Stimulated activated CD8-positive, alpha-beta memory T cell treated with anti-CD3 and anti-CD28 coated beads, Interleukin-15, amount 100 ng/mL, for 48 hours (primary cell): ENCODE measurements at regions not wholly inside any gene's neighbourhood (a gene's known extent, or its start where the extent isn't known, plus 50 kb on each side); places are given as distances from the start of the nearest gene placed in this dataset.
"Not testable (repeated sequence)": the region's sequence is repeated elsewhere in the genome, so short reads cannot be mapped to it uniquely, and the experiment has no call there.

Source experiments
- DNase-seq, 2 donors: peaks; one replicate each; pipeline ENCODE4 v3.0.0-alpha.2; 2020; ENCODE audit warnings: low read depth in 2 of 2

DNA sequence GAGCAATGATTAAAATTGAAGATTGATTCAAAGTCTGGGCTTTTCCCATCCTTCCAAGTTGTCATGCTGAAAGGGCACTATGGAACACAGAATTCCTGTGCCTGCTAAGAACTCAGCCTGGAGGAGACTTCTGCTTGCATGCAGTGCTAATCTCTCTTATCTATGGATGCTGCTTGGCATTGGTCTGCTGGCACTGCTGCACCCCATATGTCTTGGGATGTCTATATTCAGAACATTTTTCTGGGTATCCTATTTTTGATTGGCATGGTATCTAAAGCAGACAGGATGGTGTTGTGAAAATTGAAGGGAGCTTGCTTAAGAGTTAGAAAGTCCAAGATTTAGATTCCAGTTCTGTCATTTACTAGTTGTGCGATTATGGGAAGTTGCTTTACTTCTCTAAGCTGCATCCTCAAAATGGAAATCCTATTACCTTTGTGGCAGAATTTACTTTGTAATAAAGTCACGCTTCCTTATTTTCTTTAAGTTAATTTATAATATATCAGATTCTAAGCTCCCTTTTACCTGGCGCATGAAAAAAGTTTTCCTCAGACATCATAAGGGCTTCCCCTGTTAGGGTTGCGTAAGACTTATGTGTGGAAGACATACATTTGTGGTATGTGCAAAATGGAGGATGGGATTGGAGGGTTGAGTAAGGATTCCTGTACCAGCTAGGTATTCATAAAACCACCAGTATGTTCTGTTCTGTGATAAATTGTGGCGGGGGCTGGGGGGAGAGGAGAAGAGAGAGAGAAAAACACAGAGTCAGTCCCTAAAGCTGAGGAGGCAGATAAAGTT lies 254.0 kb downstream of the DMAC1 start:
- no peak for DNase-seq

DNA sequence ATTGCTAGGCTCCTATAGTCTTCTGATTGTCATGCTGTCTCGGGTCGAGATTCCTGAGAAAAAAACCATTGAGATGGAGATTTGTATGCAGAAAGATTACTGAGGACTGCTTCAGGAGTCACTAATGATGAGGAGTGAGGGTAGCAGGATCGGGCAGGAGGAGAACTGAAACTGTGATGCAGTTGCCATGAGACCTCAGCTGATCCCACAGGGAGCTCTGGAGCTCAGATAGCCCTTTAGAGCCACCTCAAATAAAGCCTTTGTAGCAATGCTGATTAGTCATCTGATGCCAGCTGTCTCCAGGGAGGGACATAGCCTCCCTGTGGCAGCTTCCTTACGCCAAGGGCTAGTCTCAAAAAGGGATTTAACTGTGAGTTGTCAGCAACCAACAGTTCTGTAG lies 256.9 kb downstream of the DMAC1 start:
- no peak for DNase-seq

DNA sequence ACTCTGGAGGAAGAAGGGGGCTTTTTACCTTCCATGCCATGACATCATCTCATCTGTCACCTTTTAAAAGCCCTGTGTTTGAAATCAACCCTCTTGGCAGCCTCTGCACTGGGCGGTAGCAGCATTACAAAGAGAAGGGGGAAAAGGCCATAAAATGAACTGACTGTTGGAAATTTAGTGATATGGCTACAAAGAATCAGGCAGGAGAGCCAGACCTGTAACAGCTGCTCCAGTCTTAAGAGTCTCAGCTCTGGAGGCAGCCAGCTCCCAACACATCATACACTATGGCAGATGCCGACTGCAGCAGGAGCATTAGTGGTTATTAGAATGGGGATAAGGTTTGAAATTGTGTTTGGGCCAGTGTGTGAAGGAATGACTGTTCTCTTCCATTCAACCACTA lies 257.5 kb downstream of the DMAC1 start:
- DNase-seq, result no peak

DNA sequence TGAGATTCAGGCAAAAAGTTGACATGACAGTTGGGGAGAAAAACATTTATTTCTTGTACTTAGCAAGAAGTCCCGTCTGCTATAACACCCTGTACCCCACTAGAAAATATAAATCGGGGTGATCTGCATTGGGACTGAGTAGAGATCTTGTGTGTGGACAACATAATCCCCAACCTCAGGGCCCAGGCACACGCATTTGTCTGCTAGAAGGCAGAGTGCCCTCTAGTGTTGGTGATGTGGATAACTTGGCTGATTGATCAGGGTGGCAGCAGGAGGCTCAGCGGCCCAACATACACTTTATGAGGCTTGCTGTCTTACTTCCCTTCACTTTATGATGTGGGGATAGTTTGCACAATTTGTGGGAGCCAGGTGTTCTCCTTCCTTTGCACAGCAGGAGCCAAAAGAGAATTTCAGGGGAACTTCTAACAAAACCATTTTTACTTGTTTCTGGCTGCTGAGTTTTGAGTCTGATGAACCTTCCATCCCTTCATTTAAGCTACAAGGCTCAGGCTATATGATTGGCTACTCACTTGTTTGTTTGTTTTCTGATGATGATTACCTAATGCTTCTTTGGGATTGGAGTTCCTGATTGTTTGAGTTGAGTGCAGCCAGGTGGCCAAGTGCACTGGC lies 263.2 kb downstream of the DMAC1 start:
- no peak for DNase-seq

DNA sequence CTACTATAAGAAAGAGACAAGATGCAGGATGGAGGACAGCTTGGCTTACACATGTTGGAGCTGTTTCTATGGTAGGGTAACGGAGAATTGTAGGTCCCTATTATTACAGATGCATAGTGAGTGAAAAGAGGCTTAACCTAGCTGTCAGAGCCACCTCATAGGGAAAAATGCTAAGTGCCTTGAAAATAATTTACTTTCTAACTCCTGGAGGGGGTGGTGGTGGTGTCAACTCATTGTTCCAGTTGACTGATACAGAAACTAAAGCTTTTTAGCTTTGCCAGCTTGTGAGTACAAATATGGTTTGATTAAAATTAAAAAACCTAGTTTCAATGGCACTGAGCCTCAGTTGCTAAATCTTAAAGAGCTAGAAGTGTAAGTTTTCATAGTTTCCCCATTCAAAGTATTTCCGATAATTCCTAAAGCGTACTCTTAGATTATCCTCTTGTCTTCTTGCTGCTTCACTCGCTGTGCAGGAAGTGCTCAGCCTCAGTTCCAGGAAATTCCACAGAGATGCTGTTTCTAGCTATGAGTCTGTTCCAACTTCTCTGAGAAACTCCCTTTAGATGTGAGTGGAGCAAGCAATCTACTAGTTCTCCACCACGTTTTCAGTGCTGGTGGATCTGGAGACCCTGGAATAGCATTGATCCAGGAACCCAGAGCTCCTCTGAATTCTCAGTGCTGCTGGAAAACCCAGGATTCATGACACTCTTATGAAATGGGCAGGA lies 265.2 kb downstream of the DMAC1 start:
- no peak for DNase-seq

DNA sequence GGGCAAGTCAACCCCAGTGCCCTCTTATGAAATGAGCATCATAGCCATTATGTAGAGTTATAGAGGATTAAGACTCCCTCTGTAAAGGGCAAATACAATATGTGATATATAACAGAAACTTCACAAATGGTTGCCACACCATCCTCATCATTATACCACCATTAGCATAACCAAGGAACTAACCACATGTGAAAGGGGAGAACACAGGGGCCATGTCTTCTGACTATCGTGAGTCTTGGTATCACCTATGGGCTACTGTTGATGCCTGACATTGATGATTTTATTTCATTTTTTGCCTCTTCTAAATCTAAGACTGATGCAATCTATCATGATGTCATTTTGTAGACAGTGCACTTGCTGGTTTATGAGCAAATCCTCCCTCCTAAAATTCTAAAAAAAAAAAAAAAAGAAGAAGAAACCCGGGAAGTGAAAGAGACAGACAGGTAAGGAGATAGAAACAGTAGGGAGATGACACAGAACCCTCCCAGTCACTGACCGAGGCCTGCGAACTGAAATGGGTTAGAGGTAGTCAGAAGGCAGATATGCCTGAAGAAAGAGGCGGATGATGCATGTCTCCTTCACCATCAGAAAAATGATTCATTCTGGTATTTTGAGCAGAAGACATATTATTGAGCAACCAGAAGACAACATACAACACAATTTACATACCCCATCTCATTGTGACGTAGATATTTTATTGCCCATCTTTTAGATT lies 266.0 kb downstream of the DMAC1 start:
- peak in 1 of 2 donors; percentile 32 for DNase-seq

DNA sequence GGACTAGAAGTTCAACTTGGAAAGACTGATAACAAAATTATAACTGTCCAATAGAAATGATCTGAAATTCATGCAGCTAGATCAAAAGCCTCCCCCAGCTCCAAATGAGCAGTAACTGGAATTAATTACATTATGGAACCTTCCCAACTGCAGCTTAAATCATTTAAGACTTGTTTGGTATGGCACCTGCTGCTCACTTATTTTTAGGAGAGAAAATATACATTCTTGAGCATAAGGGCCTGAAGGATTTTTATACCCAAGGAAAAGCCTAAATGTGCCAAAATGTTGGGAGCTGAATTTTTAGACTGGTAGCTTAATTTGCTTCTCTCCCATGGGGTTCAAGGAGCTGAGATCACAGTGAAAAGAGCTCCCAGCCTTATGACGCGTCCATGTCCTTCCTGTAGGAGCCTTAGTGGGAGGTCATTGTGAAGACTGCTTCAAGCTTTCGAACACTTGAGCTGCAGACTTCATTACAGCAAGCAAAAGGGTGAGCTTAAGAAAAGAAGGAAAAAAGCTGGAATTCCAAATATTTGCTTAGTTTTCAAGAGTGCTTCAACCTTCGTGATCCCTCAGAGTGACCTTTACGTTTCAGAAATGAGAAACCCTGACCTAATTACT lies 276.0 kb downstream of the DMAC1 start:
- no peak for DNase-seq

DNA sequence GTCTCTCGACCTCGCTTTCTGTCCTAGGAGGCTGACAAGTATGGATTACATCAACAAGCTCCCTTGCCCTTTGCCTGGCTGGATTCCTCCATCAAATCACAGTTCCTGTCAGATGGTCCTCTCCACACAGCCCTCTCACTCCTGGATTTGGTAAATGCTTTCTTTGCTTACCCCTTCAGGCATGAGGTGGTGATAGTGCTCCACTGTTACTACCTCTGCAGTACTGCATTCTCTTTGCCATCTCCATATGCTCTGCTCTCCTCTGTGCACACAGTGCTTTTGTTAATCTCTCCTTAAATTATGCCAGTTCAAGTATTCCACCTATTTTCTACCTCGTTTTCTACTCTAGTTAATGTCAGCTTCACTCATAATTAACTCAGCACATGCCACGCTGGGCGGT lies 279.2 kb downstream of the DMAC1 start:
- DNase-seq, result no peak

DNA sequence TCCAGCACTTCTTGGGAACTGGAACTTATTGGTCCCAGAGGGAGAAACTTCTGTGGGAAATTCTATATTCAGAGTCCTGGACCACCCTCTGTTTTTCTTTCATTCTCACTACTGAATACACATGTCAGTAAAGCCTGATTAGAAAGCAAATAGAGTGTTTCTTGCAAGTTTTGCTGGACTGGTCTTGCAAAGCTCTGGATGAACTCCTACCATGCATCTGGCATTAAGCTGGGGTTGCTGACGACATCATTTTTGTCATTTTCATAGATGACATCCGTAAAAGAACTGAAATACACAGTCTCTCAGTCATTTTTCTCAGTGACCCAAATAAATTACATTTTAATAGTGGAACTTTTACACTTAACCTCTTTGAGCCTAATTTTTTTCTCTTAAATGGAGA lies 283.2 kb downstream of the DMAC1 start:
- DNase-seq, result no peak

DNA sequence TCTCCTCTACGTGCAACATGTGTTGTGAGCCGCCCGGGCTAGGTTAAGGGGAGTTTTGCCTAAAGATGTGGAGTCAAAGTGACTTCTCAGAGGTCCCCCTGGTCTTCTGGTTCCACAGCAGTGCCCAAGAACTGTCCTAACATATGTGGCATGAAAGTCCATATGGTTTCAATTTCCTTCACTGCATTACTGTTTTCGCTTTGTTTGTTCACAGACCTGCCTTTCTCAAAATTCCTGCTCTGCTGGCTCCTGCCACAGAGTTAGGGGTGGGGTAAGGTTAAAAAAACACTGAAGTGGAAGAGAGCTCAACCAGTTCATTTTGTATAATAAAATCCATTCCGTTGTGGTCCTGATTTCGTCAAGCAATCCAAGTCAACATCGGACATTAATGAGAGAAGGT lies 289.4 kb downstream of the DMAC1 start:
- no peak for DNase-seq

DNA sequence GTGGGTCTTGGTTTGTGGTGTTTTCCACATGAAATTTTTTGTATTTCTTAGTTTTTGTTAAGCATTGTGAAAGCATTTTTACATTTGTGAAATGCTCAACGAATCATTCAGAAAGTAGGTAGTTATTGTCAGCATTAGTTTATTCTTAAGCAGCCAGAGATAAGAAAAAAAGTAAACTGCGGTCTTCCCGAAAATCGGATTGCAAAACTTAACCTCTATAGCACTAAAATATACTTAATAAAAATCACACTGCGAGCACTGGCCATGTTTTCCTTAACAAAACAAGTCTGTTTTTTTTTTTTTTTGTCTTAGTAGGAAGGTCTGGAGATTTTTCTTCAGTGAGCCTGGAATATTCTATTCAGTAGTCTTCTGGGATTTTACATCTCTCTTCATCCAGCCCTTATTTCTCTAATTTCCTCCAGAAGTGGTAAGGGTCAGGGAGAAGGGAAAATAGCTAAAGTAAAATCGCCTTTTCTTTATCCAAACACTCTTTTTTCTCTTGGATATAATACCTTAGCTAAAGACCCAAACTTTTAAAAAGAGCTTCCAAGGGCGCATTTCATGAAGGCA lies 289.9 kb downstream of the DMAC1 start:
- no peak for DNase-seq

DNA sequence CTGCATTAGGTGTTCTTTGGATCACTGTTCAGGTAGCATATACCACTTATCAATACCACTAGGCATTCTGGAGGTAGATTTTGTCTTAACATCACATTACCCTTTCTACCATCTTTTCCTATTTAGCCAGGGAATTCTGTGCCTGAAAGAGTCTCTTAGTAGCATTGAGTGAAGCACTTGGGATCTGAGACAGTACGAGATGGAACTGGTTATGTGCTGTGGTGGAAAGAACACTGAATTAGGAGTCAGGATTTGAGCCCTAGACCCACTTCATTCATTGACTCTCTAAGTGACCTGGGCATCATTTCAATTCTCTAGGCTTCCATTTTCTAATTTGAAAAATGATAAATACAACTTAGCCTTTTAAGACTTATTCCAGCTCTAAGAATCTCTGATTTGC lies 291.1 kb downstream of the DMAC1 start:
- DNase-seq, result no peak

DNA sequence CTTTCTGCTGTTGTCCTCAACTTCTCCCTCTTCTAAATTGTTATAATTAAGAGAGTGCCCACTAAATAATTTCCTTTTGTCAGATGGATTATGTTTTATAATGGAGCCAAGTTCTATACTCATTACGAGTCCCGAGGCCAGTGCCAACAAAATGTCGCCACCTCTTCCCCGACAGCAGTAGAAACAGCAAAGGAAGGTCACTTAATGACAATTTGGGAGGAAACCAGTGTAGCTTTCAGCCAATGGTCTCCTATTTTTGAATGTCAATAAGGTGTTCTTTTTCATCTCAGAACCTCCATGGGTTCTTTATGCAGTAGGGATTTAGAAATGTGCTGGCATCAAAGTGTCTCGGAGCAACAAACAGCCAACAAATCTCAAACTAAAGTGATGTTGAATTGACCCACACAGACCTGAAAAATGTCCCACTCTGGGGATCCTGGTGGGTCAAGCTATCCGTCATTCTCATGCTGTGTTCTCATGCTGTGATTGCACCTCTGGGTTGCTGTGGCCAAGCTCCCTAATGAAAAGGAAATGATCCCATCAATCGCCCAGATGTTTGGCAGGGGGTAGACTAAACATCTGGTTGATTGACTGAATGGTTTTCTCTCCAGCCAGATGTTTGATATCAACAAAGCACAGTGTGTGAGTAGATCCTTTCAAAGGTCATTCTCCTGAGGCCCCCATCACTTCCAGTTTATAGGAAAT lies 291.9 kb downstream of the DMAC1 start:
- DNase-seq, result no peak

DNA sequence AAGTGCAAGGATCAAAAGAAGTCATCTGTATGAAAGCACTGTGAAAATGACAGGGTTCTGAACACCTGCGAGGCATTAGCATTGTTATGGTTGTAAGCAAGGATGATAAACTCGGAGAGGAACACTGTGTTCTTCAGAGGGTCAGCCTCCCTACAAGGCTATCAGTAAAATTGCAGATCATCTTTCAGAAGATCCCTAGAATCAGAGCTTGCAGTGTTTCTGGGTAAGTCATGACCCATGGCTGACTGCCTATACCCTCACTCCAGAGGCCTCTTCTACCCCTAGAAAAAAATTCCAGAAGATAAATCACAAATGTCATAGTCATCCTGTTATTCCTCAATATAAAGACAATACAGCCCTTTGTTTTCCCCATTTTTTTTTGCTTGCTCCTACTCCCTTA lies 292.6 kb downstream of the DMAC1 start:
- no peak for DNase-seq

DNA sequence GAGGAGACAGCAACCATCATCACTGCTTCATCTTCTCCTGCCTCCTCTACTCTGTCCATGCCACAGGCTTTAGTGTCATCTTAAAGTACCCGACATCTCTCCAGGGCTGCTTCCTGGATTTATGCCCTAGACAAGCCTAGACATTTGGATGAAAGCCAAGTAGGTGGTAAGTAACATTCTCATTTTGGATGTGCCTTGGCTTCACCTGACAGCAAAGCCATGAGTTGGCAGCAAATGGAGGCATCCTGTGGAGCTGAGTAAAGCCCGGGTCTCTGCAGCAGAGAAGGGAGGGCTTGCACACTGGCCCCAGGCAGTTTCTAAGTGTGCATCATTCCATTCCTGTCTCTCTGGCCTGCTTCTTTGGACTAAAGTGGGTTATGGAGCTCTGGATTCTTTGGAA lies 299.1 kb downstream of the DMAC1 start:
- no peak for DNase-seq

DNA sequence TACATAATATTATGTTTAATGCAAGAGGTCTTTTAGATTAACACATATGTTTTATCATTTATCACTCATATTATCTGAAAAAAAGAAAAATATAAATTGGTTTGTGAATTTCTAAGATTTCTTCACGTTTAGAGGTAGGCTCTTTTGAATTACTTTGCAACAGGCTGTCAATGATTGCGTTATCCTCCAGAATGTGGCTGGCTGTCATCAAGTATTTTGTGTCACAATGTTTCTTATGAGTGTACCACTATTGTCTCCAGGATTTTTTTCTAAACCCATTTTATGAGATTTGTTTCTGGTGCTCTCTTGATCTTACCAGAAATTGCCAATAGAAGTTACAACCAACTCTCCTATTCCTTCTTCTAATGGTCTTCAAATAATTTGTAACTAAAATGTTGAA lies 307.9 kb downstream of the DMAC1 start:
- DNase-seq, result no peak

DNA sequence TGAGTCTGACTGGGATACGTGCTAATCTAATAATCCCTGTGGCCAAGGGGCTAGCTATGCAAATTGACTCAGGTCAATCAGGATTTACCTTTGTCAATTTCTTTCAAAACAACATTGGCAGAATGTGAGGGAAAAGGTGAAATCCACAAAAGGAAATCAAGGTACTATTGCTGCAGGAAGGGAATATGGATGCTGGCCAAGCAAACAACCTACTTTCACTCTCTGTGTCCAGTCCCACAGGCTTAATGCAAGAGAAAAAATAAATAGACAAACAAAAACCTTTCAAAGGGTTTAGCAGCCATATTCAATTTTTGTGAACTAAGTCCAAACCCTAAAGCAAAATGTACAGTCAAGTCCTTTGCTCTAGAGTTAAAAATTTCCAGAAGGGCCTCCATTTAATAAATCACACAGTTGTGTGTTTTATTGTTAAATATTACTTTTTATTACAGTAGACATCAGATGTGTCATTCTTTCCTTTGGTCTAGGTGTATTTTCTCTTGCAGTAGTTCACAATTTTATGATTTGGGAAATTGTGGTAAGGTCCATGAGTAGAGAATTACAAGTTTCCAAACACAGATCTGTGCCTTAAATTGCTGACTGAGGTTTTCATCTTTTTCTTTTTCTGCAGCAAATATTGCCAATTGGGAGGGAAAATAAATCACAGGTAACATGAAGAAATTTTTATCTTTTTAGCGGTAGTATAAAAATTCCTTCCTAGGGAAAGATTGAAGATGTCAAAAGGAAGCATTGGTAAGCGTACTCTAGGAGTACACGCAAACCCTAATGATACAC lies 309.1 kb downstream of the DMAC1 start:
- no peak for DNase-seq

DNA sequence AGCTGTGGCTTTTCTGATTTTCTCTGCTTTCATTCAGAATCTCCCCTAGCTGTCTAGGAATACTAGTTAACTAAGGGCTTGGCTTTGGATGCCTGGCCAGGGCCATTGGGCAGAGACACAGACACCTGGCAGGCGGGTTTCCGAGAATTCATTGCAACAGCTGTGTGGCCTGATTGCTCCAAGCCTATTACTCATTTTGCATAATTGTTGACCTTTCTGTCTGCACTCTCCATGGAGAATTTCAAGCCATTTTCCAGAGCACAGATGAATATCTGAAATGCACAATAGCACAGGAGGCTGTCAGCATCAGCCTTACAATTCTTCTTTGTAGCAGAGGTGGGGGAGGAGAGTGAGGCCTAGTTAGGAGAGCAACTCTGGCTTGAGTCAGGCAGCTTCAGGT lies 310.5 kb downstream of the DMAC1 start:
- no peak for DNase-seq

DNA sequence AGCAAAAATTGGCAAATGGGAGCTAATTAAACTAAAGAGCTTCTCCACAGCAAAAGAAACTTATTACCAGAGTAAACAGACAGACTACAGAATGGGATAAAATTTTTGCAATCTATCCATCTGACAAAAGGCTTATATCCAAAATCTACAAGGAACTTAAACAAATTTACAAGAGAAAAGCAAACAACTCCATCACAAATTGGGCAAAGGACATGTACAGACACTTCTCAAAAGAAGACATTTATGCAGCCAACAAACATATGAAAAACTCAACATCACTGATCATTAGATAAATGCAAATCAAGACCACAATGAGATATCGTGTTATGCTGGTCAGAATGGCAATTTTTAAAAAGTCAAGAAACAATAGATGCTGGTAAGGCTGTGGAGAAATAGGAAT lies 315.6 kb downstream of the DMAC1 start:
- not testable (repeated sequence) for DNase-seq

DNA sequence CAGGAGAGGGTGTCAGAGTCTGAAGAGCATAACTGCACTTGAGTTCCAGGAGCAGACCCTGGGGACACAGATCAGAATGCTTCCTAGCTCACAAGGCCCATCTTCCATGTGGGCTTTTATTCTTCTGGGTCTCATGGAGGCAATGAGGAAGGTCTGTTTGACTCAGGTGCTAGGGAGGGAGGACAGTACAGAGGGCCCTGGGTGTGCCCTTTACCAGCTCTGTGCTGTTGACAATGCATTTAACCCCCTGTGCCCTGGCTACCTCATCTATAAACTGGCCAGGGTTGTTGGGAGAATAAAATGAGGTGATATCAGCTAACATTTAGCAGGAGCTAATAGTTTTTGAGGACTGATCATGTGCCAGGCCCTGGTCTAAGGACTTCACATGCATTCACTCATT lies 318.0 kb downstream of the DMAC1 start:
- no peak for DNase-seq
